Body of pancreas (tissue), 4 donors: ENCODE measurements at regions not wholly inside any gene's neighbourhood (a gene's known extent, or its start where the extent isn't known, plus 50 kb on each side); places are given as distances from the start of the nearest gene placed in this dataset.

Experiments used
- CTCF ChIP-seq, 7 experiments: fragments of 450-650 bp in 4 of 7; fragments of 200-600 bp in 3 of 7; sonication (generic) in 3 of 7; IDR thresholded peaks; one replicate each; pipeline ENCODE4 v1.5.1; 2016 to 2019; ENCODE audit warnings: antibody characterized with exemption in 7 of 7
- POLR2A ChIP-seq, 3 donors: fragments of 450-650 bp; IDR thresholded peaks; one replicate each; pipeline ENCODE4 v1.6.1; 2016; ENCODE audit warnings: antibody characterized with exemption in 3 of 3, mild to moderate bottlenecking in 2 of 3

DNA sequence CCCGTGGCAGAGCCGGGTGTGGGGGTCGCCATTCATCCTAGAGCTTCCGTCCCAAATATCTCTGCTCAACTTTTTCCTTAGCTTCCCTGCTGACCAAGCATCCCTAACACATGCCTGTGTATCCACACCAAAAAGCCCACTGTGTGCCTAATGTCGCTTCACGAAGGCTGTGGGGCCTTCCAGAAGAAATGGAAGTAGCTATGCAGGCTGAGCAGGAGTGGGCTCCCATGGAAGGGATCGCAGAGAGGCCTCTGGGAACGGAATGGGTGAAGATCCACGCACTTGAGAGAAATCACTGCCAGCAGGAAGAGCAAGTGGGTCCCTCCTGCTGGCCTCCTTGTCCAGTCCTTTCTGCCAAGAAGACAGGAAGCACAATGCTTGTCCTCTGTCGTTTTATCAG, 136.0 kb downstream of the SOX1 start:
- TF ChIP-seq CTCF (IDR thresholded peaks at IDR 0.05), result no peak
- TF ChIP-seq POLR2A (IDR thresholded peaks at IDR 0.05), result no peak
